ENCODE measurements at regions not wholly inside any gene's neighbourhood (a gene's known extent, or its start where the extent isn't known, plus 50 kb on each side); places are given as distances from the start of the nearest gene placed in this dataset.

DNA sequence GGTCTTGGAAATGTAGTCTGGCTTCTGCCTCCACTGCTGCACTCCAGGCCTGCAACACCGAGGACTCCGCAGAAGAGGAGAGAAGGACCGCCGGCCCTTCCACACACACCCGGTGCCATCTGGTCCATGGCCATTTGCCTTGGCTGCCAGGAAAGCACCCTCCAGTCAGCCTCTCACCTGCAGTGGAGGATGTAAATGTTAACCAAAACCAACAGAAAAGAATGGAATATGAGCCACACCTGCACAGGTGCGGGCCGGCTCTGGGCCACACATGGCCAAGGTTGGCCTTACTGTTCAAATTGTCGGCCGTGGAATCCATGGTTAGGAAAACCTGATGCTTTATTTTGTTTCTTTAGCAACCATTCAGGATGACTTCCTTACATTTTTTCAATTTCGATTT lies 178.3 kb upstream of the C2CD4B start:
- no peaks in the 10 kb centered on the region for H3K4me1 ChIP-seq (ENCODE audit: control insufficient read depth, insufficient read depth, low read length, unreplicated experiment)
- no peaks in the 10 kb centered on the region for H3K27me3 ChIP-seq (ENCODE audit: insufficient read depth, low read length)
- no peak overlapping the region for H2AFZ ChIP-seq (ENCODE audit: low read length, unreplicated experiment)
- no peaks in the 10 kb centered on the region for H3K79me2 ChIP-seq (ENCODE audit: control insufficient read depth, insufficient read depth, low read length, unreplicated experiment)
- H3K4me3 ChIP-seq (ENCODE audit: low read depth, low read length): no peak overlapping the region
- H3K36me3 ChIP-seq (ENCODE audit: insufficient read depth, low read length): no peaks in the 10 kb centered on the region
- no peak overlapping the region for H3K27ac ChIP-seq (ENCODE audit: low read depth, low read length)

DNA sequence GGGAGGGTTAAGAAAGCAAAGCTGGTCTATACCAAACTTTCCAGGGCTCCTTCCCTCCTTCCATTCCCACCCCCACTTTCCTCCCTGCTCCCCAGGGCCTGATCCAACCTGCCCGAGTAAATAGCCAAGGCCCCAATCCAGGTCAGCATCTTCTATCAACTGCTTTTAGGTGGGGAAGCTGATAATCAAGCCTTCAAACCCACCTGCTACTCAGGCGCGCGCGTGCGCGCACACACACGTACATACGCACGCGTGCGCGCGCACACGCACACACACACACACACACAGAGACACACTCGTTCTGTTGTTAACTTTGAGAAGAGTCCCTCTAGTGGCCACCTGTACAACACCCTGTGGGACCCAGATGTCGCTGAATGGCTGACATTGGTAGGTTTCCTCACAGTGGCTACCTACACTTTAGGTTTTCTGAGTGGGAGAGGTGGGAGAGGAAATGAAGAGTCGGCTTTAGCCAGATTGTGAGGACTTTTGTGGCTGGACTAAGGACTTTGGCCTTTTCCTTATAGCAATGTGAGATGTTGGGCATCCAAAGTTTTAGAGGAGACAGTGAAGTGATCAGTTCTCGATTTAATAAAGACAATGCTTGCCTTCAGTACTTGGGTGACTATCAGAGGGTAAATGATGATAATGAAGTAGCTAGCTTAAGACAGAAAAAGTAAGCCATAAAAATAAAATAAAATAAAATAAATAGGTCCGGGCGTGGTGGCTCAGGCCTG lies 179.9 kb upstream of the C2CD4B start:
- no peaks in the 10 kb centered on the region for H3K27me3 ChIP-seq (ENCODE audit: insufficient read depth, low read length)
- no peak overlapping the region for H2AFZ ChIP-seq (ENCODE audit: low read length, unreplicated experiment)
- no peak overlapping the region for H3K4me3 ChIP-seq (ENCODE audit: low read depth, low read length)

DNA sequence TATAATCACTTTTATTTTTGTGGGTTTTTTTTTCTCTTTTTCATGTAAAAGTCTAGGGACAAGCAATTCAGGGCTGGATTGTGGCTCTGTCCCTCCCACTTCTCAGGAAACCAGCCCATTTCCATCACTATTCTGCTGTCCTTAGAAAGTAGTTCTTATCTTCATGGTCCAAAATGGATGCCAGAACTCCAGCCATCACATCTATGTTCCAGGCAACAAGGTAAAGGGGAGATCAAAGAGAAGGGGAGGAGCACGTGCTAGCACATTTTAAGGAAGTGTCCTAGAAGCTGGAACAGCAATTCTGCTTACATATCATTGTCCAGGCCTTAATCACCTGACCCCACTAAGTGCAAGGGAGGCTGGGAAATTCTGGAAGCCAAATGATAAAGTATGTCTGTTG lies 181.1 kb upstream of the C2CD4B start:
- no peak overlapping the region for H3K27ac ChIP-seq (ENCODE audit: low read depth, low read length)
- H3K79me2 ChIP-seq (ENCODE audit: control insufficient read depth, insufficient read depth, low read length, unreplicated experiment): no peaks in the 10 kb centered on the region
- no peaks in the 10 kb centered on the region for H3K36me3 ChIP-seq (ENCODE audit: insufficient read depth, low read length)
- H3K4me3 ChIP-seq (ENCODE audit: low read depth, low read length): no peak overlapping the region
- H3K4me1 ChIP-seq (ENCODE audit: control insufficient read depth, insufficient read depth, low read length, unreplicated experiment): no peaks in the 10 kb centered on the region
- no peaks in the 10 kb centered on the region for H3K27me3 ChIP-seq (ENCODE audit: insufficient read depth, low read length)
- H2AFZ ChIP-seq (ENCODE audit: low read length, unreplicated experiment): no peak overlapping the region

More for the DNA sequence above, 179.9 kb upstream of the C2CD4B start:
- H3K36me3 ChIP-seq (ENCODE audit: insufficient read depth, low read length): no peaks in the 10 kb centered on the region
- no peaks in the 10 kb centered on the region for H3K79me2 ChIP-seq (ENCODE audit: control insufficient read depth, insufficient read depth, low read length, unreplicated experiment)
- no peaks in the 10 kb centered on the region for H3K4me1 ChIP-seq (ENCODE audit: control insufficient read depth, insufficient read depth, low read length, unreplicated experiment)
- H3K27ac ChIP-seq (ENCODE audit: low read depth, low read length): no peak overlapping the region

DNA sequence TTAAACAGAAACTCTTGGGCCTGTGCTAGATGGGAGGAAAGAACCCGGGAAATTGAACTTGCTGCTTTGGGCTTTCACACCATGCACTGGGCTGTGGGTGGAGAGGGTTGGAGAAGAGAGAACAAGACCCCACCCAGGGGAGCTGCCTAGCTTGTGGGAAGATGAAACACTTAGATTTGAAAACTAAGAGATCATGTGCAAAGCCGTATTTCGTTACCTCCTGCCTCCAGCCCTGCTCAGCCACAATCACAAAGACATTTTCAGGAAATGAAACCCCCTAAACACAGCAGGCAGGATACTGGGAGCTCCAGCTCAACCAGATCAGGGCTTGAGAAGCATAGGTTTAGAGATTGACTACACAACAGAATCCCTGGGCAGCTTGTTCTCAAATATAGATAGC lies 183.0 kb upstream of the C2CD4B start:
- H3K4me1 ChIP-seq (ENCODE audit: control insufficient read depth, insufficient read depth, low read length, unreplicated experiment): no peaks in the 10 kb centered on the region
- H2AFZ ChIP-seq (ENCODE audit: low read length, unreplicated experiment): no peak overlapping the region
- no peaks in the 10 kb centered on the region for H3K79me2 ChIP-seq (ENCODE audit: control insufficient read depth, insufficient read depth, low read length, unreplicated experiment)
- H3K36me3 ChIP-seq (ENCODE audit: insufficient read depth, low read length): no peaks in the 10 kb centered on the region
- no peak overlapping the region for H3K27ac ChIP-seq (ENCODE audit: low read depth, low read length)
- peaks cover 5% of the 10 kb centered on the region for H3K27me3 ChIP-seq (ENCODE audit: insufficient read depth, low read length)
- no peak overlapping the region for H3K4me3 ChIP-seq (ENCODE audit: low read depth, low read length)

DNA sequence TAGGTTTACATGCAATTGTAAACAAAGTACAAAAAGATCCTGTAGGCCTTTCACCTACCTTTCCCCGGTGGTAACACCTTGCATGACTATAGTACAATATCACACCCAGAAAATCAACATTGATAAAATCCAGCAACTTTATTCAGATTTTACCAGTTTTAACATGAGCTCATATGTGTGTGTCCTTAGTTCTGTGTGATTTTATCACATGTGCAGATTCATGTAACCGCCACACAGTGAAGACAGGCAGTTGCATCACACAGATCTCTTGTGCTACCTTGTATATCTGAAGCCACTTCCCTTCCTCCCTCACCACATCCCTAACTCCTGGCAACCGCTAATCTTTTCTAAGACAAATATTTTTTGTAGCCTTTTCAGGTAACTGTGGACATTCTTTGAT lies 183.5 kb upstream of the C2CD4B start:
- H3K27ac ChIP-seq (ENCODE audit: low read depth, low read length): no peak overlapping the region
- H3K4me1 ChIP-seq (ENCODE audit: control insufficient read depth, insufficient read depth, low read length, unreplicated experiment): no peaks in the 10 kb centered on the region
- H3K4me3 ChIP-seq (ENCODE audit: low read depth, low read length): no peak overlapping the region
- H2AFZ ChIP-seq (ENCODE audit: low read length, unreplicated experiment): no peak overlapping the region
- no peaks in the 10 kb centered on the region for H3K79me2 ChIP-seq (ENCODE audit: control insufficient read depth, insufficient read depth, low read length, unreplicated experiment)
- no peaks in the 10 kb centered on the region for H3K36me3 ChIP-seq (ENCODE audit: insufficient read depth, low read length)
- H3K27me3 ChIP-seq (ENCODE audit: insufficient read depth, low read length): peaks cover 7% of the 10 kb centered on the region

DNA sequence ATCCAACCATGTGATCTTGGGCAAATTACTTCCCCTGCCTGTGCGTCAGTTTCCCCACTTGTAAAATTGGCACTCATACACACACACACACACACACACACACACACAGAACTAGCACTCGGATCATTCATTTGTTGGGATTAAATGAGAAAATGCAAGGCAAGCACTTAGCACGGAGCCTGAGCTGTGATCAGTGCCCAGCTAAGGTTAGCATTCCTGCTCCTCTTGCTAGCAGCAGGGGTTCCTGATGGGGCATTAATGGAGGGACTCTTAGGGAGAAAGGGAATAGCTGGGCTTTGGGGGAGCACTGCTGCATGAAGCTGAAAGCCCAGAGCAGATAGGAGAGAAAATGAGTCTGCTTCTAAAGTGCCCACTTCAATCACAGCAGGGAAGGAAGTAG lies 187.7 kb upstream of the C2CD4B start:
- no peaks in the 10 kb centered on the region for H3K4me1 ChIP-seq (ENCODE audit: control insufficient read depth, insufficient read depth, low read length, unreplicated experiment)
- H2AFZ ChIP-seq (ENCODE audit: low read length, unreplicated experiment): no peak overlapping the region
- no peaks in the 10 kb centered on the region for H3K36me3 ChIP-seq (ENCODE audit: insufficient read depth, low read length)
- no peak overlapping the region for H3K4me3 ChIP-seq (ENCODE audit: low read depth, low read length)
- no peaks in the 10 kb centered on the region for H3K79me2 ChIP-seq (ENCODE audit: control insufficient read depth, insufficient read depth, low read length, unreplicated experiment)
- no peak overlapping the region for H3K27ac ChIP-seq (ENCODE audit: low read depth, low read length)
- peaks cover 7% of the 10 kb centered on the region for H3K27me3 ChIP-seq (ENCODE audit: insufficient read depth, low read length)

DNA sequence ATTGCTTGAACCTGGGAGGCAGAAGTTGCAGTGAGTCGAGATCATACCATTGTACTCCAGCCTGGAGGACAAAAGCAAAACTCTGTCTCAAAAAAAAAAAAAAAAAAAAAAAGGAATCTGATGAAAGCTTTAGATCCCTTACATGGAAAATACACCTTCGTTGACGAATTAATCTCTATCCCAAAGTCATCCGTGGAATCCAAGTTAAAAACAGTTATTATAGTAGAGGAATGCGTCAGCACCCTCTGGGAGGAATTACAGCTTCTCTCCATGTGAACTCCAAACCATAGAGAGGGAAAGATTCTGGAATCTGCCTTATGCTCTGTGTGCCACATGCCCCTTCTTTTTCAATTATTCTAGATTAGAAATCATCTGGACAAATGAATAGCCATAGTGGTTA lies 192.3 kb upstream of the C2CD4B start:
- no peaks in the 10 kb centered on the region for H3K79me2 ChIP-seq (ENCODE audit: control insufficient read depth, insufficient read depth, low read length, unreplicated experiment)

DNA sequence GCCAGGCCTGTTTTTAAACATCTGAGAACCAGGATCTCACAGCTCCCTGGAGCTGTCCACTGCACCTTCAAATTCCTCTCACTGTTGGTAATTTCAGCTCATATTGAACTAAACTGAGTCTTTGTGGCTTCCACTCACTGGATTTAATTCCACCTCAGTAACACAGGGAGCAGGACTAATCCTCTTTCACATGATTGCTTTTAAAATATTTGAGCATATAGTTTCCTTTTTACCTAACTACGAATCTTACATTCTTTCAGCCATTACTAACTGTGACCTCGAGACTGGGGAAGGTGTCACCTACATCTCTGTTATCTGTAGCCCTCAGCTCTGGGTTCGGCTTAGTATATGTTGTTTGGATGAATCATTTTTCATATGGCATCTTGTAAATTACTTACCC lies 194.3 kb upstream of the C2CD4B start:
- H2AFZ ChIP-seq (ENCODE audit: low read length, unreplicated experiment): no peak overlapping the region
- no peaks in the 10 kb centered on the region for H3K79me2 ChIP-seq (ENCODE audit: control insufficient read depth, insufficient read depth, low read length, unreplicated experiment)
- H3K27me3 ChIP-seq (ENCODE audit: insufficient read depth, low read length): 0 out of 2 replicates have a peak, but pooled peaks cover 3% of the 10 kb centered on the region

More for the DNA sequence above, 192.3 kb upstream of the C2CD4B start:
- Histone ChIP-seq H3K27ac (ENCODE audit: low read depth, low read length) (no peak overlapping the region), H3K36me3 (ENCODE audit: insufficient read depth, low read length) (no peaks in the 10 kb centered on the region), H3K4me3 (ENCODE audit: low read depth, low read length) (no peak overlapping the region), H2AFZ (ENCODE audit: low read length, unreplicated experiment) (no peak overlapping the region), H3K4me1 (ENCODE audit: control insufficient read depth, insufficient read depth, low read length, unreplicated experiment) (no peaks in the 10 kb centered on the region), H3K27me3 (ENCODE audit: insufficient read depth, low read length) (peaks cover 10% of the 10 kb centered on the region)

DNA sequence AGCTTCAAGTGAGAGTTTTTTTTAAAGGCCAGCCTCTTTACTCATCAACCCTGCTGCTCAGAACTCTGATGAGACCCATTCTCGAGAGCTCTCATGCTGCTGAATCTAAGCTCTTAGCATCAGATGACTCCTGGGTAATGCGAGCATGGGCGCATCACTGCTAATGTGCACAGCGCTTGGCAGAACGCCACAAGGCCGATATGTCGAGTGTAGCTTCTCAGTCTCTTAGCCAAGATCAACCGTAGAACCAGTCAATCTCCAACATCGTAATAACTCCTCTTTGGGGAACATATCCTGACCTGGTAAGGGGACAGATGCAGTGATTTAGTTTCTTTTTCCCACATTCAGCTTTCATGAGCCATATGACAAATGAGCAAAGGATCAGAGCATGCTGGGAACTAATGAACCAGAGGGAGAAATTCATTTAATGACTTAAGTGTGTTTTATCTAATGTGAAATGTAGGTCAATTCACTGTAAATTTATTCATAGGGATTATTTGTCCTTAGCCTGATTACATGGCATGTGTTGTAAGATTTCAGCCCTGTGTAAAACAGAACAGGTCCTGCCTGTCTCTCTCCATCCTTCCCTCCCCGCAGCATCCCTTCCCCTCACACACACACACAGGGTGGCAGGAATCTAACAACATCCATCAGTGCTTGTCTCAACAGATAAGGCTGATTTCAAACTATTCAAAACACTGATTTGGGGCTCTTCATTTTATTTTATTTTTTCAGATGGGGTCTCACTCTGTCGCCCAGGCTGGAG lies 195.4 kb upstream of the C2CD4B start:
- H3K27me3 ChIP-seq (ENCODE audit: insufficient read depth, low read length): 0 out of 2 replicates have a peak, but pooled peaks cover 4% of the 10 kb centered on the region
- no peak overlapping the region for H2AFZ ChIP-seq (ENCODE audit: low read length, unreplicated experiment)
- no peaks in the 10 kb centered on the region for H3K36me3 ChIP-seq (ENCODE audit: insufficient read depth, low read length)
- H3K79me2 ChIP-seq (ENCODE audit: control insufficient read depth, insufficient read depth, low read length, unreplicated experiment): no peaks in the 10 kb centered on the region
- no peak overlapping the region for H3K27ac ChIP-seq (ENCODE audit: low read depth, low read length)
- H3K4me3 ChIP-seq (ENCODE audit: low read depth, low read length): no peak overlapping the region
- H3K4me1 ChIP-seq (ENCODE audit: control insufficient read depth, insufficient read depth, low read length, unreplicated experiment): peaks cover 4% of the 10 kb centered on the region

More for the DNA sequence above, 194.3 kb upstream of the C2CD4B start:
- Histone ChIP-seq H3K4me3 (ENCODE audit: low read depth, low read length) (no peak overlapping the region), H3K4me1 (ENCODE audit: control insufficient read depth, insufficient read depth, low read length, unreplicated experiment) (peaks cover 4% of the 10 kb centered on the region), H3K36me3 (ENCODE audit: insufficient read depth, low read length) (no peaks in the 10 kb centered on the region), H3K27ac (ENCODE audit: low read depth, low read length) (no peak overlapping the region)

DNA sequence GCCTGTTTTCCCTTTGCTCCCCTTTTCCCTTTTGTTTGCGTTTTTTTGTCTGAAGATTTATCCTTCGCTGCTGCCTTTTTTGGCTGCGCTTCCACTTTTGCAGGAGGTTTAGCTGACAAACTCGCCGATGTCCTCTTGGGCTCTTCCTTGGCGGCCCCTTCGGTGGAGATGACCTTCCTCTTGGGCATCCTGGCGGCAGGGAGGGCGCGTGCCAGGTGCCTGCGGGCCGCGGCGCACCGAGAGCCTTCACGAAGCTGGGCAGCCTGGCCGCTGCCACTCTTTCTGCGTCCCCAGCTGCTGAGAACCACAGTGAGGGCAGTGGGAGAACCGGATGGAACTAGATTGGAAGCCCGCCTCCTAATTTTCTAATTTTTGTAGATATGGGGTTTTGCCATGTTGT lies 197.1 kb upstream of the C2CD4B start:
- H3K4me1 ChIP-seq (ENCODE audit: control insufficient read depth, insufficient read depth, low read length, unreplicated experiment): peaks cover 4% of the 10 kb centered on the region
- no peak overlapping the region for H3K27ac ChIP-seq (ENCODE audit: low read depth, low read length)
- no peaks in the 10 kb centered on the region for H3K36me3 ChIP-seq (ENCODE audit: insufficient read depth, low read length)
- no peak overlapping the region for H3K4me3 ChIP-seq (ENCODE audit: low read depth, low read length)
- no peak overlapping the region for H2AFZ ChIP-seq (ENCODE audit: low read length, unreplicated experiment)
- peaks cover 12% of the 10 kb centered on the region; the same call in 1 of the 2 replicates for H3K27me3 ChIP-seq (ENCODE audit: insufficient read depth, low read length)
- no peaks in the 10 kb centered on the region for H3K79me2 ChIP-seq (ENCODE audit: control insufficient read depth, insufficient read depth, low read length, unreplicated experiment)

DNA sequence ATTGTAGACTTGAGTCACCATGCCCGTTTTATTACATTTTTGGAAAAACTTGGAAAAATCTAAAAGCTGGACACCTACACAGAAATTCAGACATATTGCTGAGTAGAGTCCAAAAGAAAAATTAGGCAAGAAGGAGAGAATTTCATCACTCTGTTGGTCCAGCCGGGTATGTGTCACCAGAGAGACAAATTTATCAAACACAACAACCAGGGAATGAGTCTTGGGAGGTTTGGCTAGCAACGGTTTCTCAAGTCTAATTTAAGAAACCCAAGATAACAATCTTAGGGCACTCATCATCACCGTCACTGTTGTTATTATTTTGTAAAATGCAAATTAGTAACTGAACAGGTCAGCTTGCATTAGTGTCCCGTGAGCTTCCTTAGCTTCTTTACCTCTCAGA lies 197.5 kb upstream of the C2CD4B start:
- Histone ChIP-seq H3K27ac (ENCODE audit: low read depth, low read length) (no peak overlapping the region), H3K27me3 (ENCODE audit: insufficient read depth, low read length) (peaks cover 12% of the 10 kb centered on the region; the same call in 1 of the 2 replicates), H3K4me1 (ENCODE audit: control insufficient read depth, insufficient read depth, low read length, unreplicated experiment) (peaks cover 4% of the 10 kb centered on the region), H3K4me3 (ENCODE audit: low read depth, low read length) (no peak overlapping the region), H3K36me3 (ENCODE audit: insufficient read depth, low read length) (no peaks in the 10 kb centered on the region), H2AFZ (ENCODE audit: low read length, unreplicated experiment) (no peak overlapping the region), H3K79me2 (ENCODE audit: control insufficient read depth, insufficient read depth, low read length, unreplicated experiment) (no peaks in the 10 kb centered on the region)
